ENCODE measurements at regions not wholly inside any gene's neighbourhood (a gene's known extent, or its start where the extent isn't known, plus 50 kb on each side); places are given as distances from the start of the nearest gene placed in this dataset.

DNA sequence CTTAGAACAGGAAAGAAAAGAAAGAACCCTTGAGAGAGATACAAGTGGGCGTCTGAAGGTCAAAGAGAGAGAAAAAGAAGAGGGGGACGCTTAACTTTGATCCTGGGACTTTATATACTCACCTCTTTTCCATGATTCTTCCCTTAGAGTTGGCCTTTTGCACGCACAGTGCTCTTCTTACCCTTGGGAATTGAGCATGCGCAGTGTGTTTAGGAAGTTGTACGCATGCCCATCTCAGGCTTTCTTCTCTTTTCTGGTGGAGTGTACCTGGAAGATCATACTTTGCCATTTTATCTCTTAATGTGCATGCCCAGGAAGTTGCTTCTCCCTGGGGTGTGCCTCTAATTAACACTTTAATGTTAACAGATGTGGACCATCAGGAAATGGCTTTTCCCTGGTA is 229.6 kb upstream of the ANO3 start:
- TF ChIP-seq CTCF (IDR thresholded peaks at IDR 0.05) = no peak
- TF ChIP-seq, protein P1, sequence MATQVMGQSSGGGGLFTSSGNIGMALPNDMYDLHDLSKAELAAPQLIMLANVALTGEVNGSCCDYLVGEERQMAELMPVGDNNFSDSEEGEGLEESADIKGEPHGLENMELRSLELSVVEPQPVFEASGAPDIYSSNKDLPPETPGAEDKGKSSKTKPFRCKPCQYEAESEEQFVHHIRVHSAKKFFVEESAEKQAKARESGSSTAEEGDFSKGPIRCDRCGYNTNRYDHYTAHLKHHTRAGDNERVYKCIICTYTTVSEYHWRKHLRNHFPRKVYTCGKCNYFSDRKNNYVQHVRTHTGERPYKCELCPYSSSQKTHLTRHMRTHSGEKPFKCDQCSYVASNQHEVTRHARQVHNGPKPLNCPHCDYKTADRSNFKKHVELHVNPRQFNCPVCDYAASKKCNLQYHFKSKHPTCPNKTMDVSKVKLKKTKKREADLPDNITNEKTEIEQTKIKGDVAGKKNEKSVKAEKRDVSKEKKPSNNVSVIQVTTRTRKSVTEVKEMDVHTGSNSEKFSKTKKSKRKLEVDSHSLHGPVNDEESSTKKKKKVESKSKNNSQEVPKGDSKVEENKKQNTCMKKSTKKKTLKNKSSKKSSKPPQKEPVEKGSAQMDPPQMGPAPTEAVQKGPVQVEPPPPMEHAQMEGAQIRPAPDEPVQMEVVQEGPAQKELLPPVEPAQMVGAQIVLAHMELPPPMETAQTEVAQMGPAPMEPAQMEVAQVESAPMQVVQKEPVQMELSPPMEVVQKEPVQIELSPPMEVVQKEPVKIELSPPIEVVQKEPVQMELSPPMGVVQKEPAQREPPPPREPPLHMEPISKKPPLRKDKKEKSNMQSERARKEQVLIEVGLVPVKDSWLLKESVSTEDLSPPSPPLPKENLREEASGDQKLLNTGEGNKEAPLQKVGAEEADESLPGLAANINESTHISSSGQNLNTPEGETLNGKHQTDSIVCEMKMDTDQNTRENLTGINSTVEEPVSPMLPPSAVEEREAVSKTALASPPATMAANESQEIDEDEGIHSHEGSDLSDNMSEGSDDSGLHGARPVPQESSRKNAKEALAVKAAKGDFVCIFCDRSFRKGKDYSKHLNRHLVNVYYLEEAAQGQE (IDR thresholded peaks at IDR 0.05; ENCODE audit: insufficient read depth in 1 of 2, low read depth in 2 of 2, low read length in 1 of 2) = no peak
